Caco-2 (cell line): ENCODE measurements at regions not wholly inside any gene's neighbourhood (a gene's known extent, or its start where the extent isn't known, plus 50 kb on each side); places are given as distances from the start of the nearest gene placed in this dataset.

Experiments
- BruUV-seq: library from RNA; stranded (reverse); fragments of 400-500 nt; replicated peaks from 2 replicates; lab custom pipeline; 2021; lab: Mats Ljungman, UMichigan
- CTCF ChIA-PET: fragments of 300-600 bp; sonication (Branson Sonifier 250); formaldehyde crosslinking; loops from one replicate; lab custom pipeline; 2022; ENCODE audit warnings: antibody characterized with exemption; lab: Charles Lee
- POLR2A ChIA-PET: fragments of 300-600 bp; sonication (Branson Sonifier 250); formaldehyde crosslinking; loops from one replicate; lab custom pipeline; 2022; ENCODE audit warnings: antibody characterized with exemption; lab: Charles Lee
- DNase-seq, 2 experiments: peaks; one replicate each; pipeline versions ENCODE4 v3.0.0 to v3.0.0-alpha.2; 2020 to 2022
- H3K27me3 ChIP-seq: replicated peaks from 2 replicates; pipeline ENCODE4 v1.6.0; 2011; ENCODE audit warnings: low read length; ENCODE audit not compliant: control insufficient read depth, insufficient read depth
- H3K36me3 ChIP-seq: 2 replicates; pipeline ENCODE4 v1.5.1; 2011; ENCODE audit warnings: low read length; ENCODE audit not compliant: control insufficient read depth, insufficient read depth
- H3K4me1 ChIP-seq: fragments of 250-450 bp; sonication (Bioruptor Pico); 2 replicates; pipeline ENCODE4 v1.5.1; 2020; ENCODE audit warnings: mild to moderate bottlenecking
- H3K4me3 ChIP-seq: 2 replicates; pipeline ENCODE4 v1.5.1; 2011; ENCODE audit warnings: low read depth, mild to moderate bottlenecking, control low read depth, low read length
- H3K9me3 ChIP-seq: fragments of 250-450 bp; sonication (Bioruptor Pico); 2 replicates; pipeline ENCODE4 v1.5.1; 2020; ENCODE audit warnings: mild to moderate bottlenecking, moderate library complexity
- H3K27ac Mint-ChIP-seq: one replicate; pipeline ENCODE4 v1.8.0; 2022; ENCODE audit warnings: mixed read lengths; ENCODE audit not compliant: unreplicated experiment
- H3K27me3 Mint-ChIP-seq: one replicate; pipeline ENCODE4 v1.8.0; 2022; ENCODE audit warnings: mixed read lengths; ENCODE audit not compliant: insufficient read depth, unreplicated experiment
- H3K36me3 Mint-ChIP-seq: one replicate; pipeline ENCODE4 v1.8.0; 2022; ENCODE audit warnings: mild to moderate bottlenecking, mixed read lengths; ENCODE audit not compliant: insufficient read depth, unreplicated experiment
- H3K4me1 Mint-ChIP-seq: one replicate; pipeline ENCODE4 v1.8.0; 2022; ENCODE audit warnings: low read depth, mixed read lengths; ENCODE audit not compliant: unreplicated experiment
- H3K4me3 Mint-ChIP-seq: one replicate; pipeline ENCODE4 v1.8.0; 2022; ENCODE audit warnings: mild to moderate bottlenecking, moderate library complexity, mixed read lengths; ENCODE audit not compliant: unreplicated experiment
- H3K9me3 Mint-ChIP-seq: one replicate; pipeline ENCODE4 v1.8.0; 2022; ENCODE audit warnings: mixed read lengths; ENCODE audit not compliant: unreplicated experiment
- intact Hi-C: fragments of 100-400 bp; cut with micrococcal nuclease; formaldehyde crosslinking; loops from one replicate; pipeline ENCODE4 v1.10.0; 2022; ENCODE audit not compliant: unreplicated experiment
- TF ChIP-seq, protein P1 (sequence below), 2 experiments: fragments of 200-600 bp in 1 of 2; IDR thresholded peaks; 1 replicate in 1 of 2; 2 replicates in 1 of 2; pipeline versions ENCODE4 v1.5.1 to v1.8.0; 2011 to 2022; ENCODE audit warnings: antibody characterized with exemption in 1 of 2, control low read depth in 1 of 2, inconsistent platforms in 1 of 2, low read depth in 1 of 2, low read length in 1 of 2, mild to moderate bottlenecking in 1 of 2, moderate library complexity in 1 of 2; ENCODE audit not compliant: insufficient read depth in 1 of 2, severe bottlenecking in 1 of 2, unreplicated experiment in 1 of 2

DNA sequence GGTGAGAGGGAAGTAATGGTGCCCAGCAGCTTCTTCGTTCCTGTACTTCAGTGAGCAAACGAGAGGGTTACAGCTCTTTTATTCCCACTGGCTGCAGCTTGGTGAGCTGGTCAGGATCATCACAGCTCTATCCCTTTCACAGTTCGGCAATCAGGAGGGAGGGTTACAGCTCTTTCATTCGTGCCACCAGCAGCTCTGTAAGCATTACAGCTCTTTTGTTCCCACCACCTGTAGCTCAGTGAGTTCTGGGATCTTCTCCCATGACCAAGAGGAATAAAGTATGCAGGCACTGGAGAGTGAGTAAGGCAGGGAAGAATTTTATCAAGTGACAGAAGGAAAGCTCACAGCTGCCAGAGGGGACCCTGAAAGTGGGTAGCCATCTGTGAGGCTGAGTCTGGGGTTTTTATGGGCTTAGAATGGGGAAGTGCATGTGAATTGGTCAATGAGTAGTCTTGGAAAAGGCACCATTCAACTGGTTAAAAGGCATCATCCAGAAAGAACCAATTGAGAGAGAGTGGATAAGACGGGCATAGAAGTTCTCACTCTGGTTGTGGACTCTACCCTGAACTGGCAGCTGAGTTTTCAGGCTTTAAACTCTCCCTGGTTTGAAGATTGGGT is 123.7 kb downstream of the COX18 start:
- no peak overlapping the region for H3K27ac Mint-ChIP-seq
- H3K4me3 ChIP-seq: no peak overlapping the region

DNA sequence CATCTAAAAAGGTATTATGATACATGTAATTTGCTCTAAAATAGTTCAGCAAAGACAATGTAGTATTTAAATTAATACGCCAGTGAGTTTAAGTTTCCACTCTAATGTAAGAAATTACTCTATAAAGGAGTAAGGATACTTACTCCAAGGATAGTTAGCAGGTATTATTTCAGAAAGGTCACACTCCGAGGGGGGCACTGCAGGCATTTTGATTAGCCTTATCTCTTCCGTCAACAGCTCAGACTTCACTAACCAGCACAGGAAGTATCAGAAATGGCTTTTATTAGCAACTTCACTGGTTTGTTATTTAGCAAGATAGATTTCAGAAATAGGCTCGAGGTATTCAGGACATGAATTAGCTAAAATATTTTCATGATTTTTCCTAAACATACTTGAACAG is 127.0 kb downstream of the COX18 start:
- DNase-seq: no peak
- no TSS peak for BruUV-seq

More for the DNA sequence above, 123.7 kb downstream of the COX18 start:
- Histone ChIP-seq H3K4me1 (peaks cover 3% of the 10 kb centered on the region; the same call in 1 of the 2 replicates), H3K36me3 (no peaks in the 10 kb centered on the region), H3K9me3 (no peaks in the 10 kb centered on the region), H3K27me3 (no peaks in the 10 kb centered on the region)
- Mint-ChIP-seq H3K4me3 (no peak overlapping the region), H3K36me3 (no peaks in the 10 kb centered on the region), H3K27me3 (no peaks in the 10 kb centered on the region), H3K9me3 (no peaks in the 10 kb centered on the region), H3K4me1 (peaks cover 4% of the 10 kb centered on the region)
- BruUV-seq: no TSS peak
- ChIA-PET CTCF (no interaction called here), POLR2A (no interaction called here)
- no peak for DNase-seq
- TF ChIP-seq, protein P1, sequence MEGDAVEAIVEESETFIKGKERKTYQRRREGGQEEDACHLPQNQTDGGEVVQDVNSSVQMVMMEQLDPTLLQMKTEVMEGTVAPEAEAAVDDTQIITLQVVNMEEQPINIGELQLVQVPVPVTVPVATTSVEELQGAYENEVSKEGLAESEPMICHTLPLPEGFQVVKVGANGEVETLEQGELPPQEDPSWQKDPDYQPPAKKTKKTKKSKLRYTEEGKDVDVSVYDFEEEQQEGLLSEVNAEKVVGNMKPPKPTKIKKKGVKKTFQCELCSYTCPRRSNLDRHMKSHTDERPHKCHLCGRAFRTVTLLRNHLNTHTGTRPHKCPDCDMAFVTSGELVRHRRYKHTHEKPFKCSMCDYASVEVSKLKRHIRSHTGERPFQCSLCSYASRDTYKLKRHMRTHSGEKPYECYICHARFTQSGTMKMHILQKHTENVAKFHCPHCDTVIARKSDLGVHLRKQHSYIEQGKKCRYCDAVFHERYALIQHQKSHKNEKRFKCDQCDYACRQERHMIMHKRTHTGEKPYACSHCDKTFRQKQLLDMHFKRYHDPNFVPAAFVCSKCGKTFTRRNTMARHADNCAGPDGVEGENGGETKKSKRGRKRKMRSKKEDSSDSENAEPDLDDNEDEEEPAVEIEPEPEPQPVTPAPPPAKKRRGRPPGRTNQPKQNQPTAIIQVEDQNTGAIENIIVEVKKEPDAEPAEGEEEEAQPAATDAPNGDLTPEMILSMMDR (IDR thresholded peaks at IDR 0.05; ENCODE audit: insufficient read depth in 1 of 2, low read depth in 1 of 2, low read length in 1 of 2, severe bottlenecking in 1 of 2, unreplicated experiment in 1 of 2): no peak
- intact Hi-C loops: no loop called here

DNA sequence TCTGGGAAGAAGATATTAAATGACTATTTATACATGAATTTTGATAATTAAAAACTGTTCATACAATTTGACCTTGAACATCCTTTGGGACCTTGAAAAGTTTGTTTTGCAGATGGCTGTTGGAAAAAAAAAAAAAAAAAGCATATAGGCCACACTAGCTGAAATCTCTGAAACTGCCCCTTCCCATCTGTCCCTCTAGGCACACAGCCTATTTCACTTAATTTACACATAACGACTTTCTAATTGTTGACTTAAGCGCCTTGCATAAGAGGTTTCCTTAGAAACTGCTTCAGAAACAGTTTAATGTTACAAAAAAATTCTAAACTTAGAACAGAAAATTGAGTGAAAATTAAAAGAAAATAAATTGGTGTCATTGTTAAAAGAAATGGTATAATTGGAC is 131.0 kb downstream of the COX18 start:
- intact Hi-C loops: no loop called here
- TF ChIP-seq, protein P1 (IDR thresholded peaks at IDR 0.05; ENCODE audit: insufficient read depth in 1 of 2, low read depth in 1 of 2, low read length in 1 of 2, severe bottlenecking in 1 of 2, unreplicated experiment in 1 of 2): no peak

More for the DNA sequence above, 127.0 kb downstream of the COX18 start:
- no peak overlapping the region for H3K27ac Mint-ChIP-seq
- TF ChIP-seq, protein P1 (IDR thresholded peaks at IDR 0.05; ENCODE audit: insufficient read depth in 1 of 2, low read depth in 1 of 2, low read length in 1 of 2, severe bottlenecking in 1 of 2, unreplicated experiment in 1 of 2): no peak
- ChIA-PET CTCF (no interaction called here), POLR2A (no interaction called here)
- no peaks in the 10 kb centered on the region for H3K36me3 Mint-ChIP-seq
- H3K4me1 ChIP-seq: peaks cover 8% of the 10 kb centered on the region; the same call in 1 of the 2 replicates
- no peaks in the 10 kb centered on the region for H3K36me3 ChIP-seq
- H3K9me3 Mint-ChIP-seq: no peaks in the 10 kb centered on the region
- H3K4me1 Mint-ChIP-seq: peaks cover 6% of the 10 kb centered on the region
- H3K9me3 ChIP-seq: no peaks in the 10 kb centered on the region
- H3K27me3 Mint-ChIP-seq: no peaks in the 10 kb centered on the region
- no peak overlapping the region for H3K4me3 ChIP-seq
- no peaks in the 10 kb centered on the region for H3K27me3 ChIP-seq
- H3K4me3 Mint-ChIP-seq: no peak overlapping the region
- intact Hi-C loops: no loop called here

More for the DNA sequence above, 131.0 kb downstream of the COX18 start:
- no peaks in the 10 kb centered on the region for H3K36me3 Mint-ChIP-seq
- no peaks in the 10 kb centered on the region for H3K27me3 ChIP-seq
- H3K27ac Mint-ChIP-seq: no peak overlapping the region
- H3K9me3 ChIP-seq: no peaks in the 10 kb centered on the region
- H3K9me3 Mint-ChIP-seq: no peaks in the 10 kb centered on the region
- H3K4me1 ChIP-seq: peaks cover 13% of the 10 kb centered on the region; the same call in 1 of the 2 replicates
- H3K27me3 Mint-ChIP-seq: no peaks in the 10 kb centered on the region
- no peaks in the 10 kb centered on the region for H3K36me3 ChIP-seq
- no peak overlapping the region for H3K4me3 Mint-ChIP-seq
- peaks cover 14% of the 10 kb centered on the region for H3K4me1 Mint-ChIP-seq
- ChIA-PET POLR2A (no interaction called here), CTCF (no interaction called here)
- no peak overlapping the region for H3K4me3 ChIP-seq
- no peak for DNase-seq
- no TSS peak for BruUV-seq
